ENCODE measurements at regions not wholly inside any gene's neighbourhood (a gene's known extent, or its start where the extent isn't known, plus 50 kb on each side); places are given as distances from the start of the nearest gene placed in this dataset.

- TF ChIP-seq CTCF (conservative IDR thresholded peaks at IDR 0.05), result no peak
- no peak for TF ChIP-seq ZFX (IDR thresholded peaks at IDR 0.05)
Measured at GRCh38 chr9:38192731-38193265, 123.8 kb upstream of the SHB start.
